ENCODE measurements at regions not wholly inside any gene's neighbourhood (a gene's known extent, or its start where the extent isn't known, plus 50 kb on each side); places are given as distances from the start of the nearest gene placed in this dataset.
"Not testable (repeated sequence)": the region's sequence is repeated elsewhere in the genome, so short reads cannot be mapped to it uniquely, and the experiment has no call there.

- Histone ChIP-seq H3F3A (ENCODE audit: low read length, unreplicated experiment) (no peaks in the 10 kb centered on the region), H3K4me2 (ENCODE audit: low read length) (no peak overlapping the region), H3K9ac (ENCODE audit: low read length) (no peak overlapping the region), H3K27ac (ENCODE audit: low read length) (no peak overlapping the region), H3K4me3 (ENCODE audit: low read length) (no peak overlapping the region), H3K79me2 (ENCODE audit: low read length) (no peaks in the 10 kb centered on the region), H3K4me1 (ENCODE audit: insufficient read depth, low read length) (peaks cover 33% of the 10 kb centered on the region), H3K36me3 (ENCODE audit: low read depth, low read length) (no peaks in the 10 kb centered on the region; the same call in 1 of the 2 replicates), H3K9me3 (ENCODE audit: low read length) (peaks cover 21% of the 10 kb centered on the region), H2AFZ (ENCODE audit: low read length) (peak overlapping the region; percentile 1; the same call in 1 of the 2 replicates), H3K27me3 (ENCODE audit: low read length) (no peaks in the 10 kb centered on the region), H4K20me1 (ENCODE audit: low read length) (no peaks in the 10 kb centered on the region), H3K9me2 (replicated peaks; ENCODE audit: low read length) (no peaks in the 10 kb centered on the region)
- BruUV-seq (replicated peaks), result TSS peak; percentile 87
- TF ChIP-seq EZH2phosphoT487 (IDR thresholded peaks at IDR 0.05; ENCODE audit: borderline replicate concordance, low read length) (no peak), EZH2 (IDR thresholded peaks at IDR 0.05; ENCODE audit: low read length, unreplicated experiment) (no peak), CTCF (conservative IDR thresholded peaks at IDR 0.05; ENCODE audit: low read depth, low read length) (no peak)
- intact Hi-C loops (cut with micrococcal nuclease), result no loop called here
- ChIA-PET CTCF (interaction anchor here (0.9 kb wide), 1 partner anchor 119 kb away, joined by 3 read pairs; no protein-coding TSS in a partner anchor), POLR2A (ENCODE audit: unreplicated experiment) (interaction anchor here (0.6 kb wide), 1 partner anchor 1200 kb away, joined by 4 read pairs; no protein-coding TSS in a partner anchor)
- DNase-seq (peak; percentile 47), ATAC-seq (0 out of 2 replicates have a peak, but pooled peaks have one; percentile 5)
Measured at GRCh38 chr14:61145034-61145902, 135.9 kb downstream of the TMEM30B start.

GRCh38 chr14:61144117-61145033 is 136.8 kb downstream of the TMEM30B start:
- DNase-seq; H3K4me2 ChIP-seq (ENCODE audit: low read length); POLR2A ChIA-PET (ENCODE audit: unreplicated experiment); H3K9ac ChIP-seq (ENCODE audit: low read length); H3K9me2 ChIP-seq (replicated peaks; ENCODE audit: low read length); H3K27ac ChIP-seq (ENCODE audit: low read length); H3F3A ChIP-seq (ENCODE audit: low read length, unreplicated experiment); ATAC-seq; H4K20me1 ChIP-seq (ENCODE audit: low read length); BruUV-seq (replicated peaks); H3K27me3 ChIP-seq (ENCODE audit: low read length); H3K4me3 ChIP-seq (ENCODE audit: low read length); H2AFZ ChIP-seq (ENCODE audit: low read length); intact Hi-C loops (cut with micrococcal nuclease); H3K36me3 ChIP-seq (ENCODE audit: low read depth, low read length); CTCF ChIA-PET; H3K79me2 ChIP-seq (ENCODE audit: low read length): not testable (repeated sequence)
- Histone ChIP-seq H3K9me3 (ENCODE audit: low read length) (peaks cover 21% of the 10 kb centered on the region), H3K4me1 (ENCODE audit: insufficient read depth, low read length) (peaks cover 40% of the 10 kb centered on the region)

GRCh38 chr14:61140872-61141271 is 140.3 kb downstream of the TMEM30B start:
- peak; percentile 95 for DNase-seq
- H3K27ac ChIP-seq (ENCODE audit: low read length), result peak overlapping the region; percentile 53
- no peak overlapping the region for H3K4me3 ChIP-seq (ENCODE audit: low read length)
- intact Hi-C loops (cut with micrococcal nuclease), result no loop called here
- CTCF ChIA-PET, result interaction anchor here (0.5 kb wide), 1 partner anchor 494 kb away, joined by 3 read pairs; no protein-coding TSS in a partner anchor
- peaks cover 26% of the 10 kb centered on the region for H3K4me1 ChIP-seq (ENCODE audit: insufficient read depth, low read length)
- H3K9me2 ChIP-seq (replicated peaks; ENCODE audit: low read length), result no peaks in the 10 kb centered on the region
- no peaks in the 10 kb centered on the region; the same call in 1 of the 2 replicates for H3K36me3 ChIP-seq (ENCODE audit: low read depth, low read length)
- ATAC-seq, result peak; percentile 70
- no peak overlapping the region for H2AFZ ChIP-seq (ENCODE audit: low read length)
- no peaks in the 10 kb centered on the region for H3K79me2 ChIP-seq (ENCODE audit: low read length)
- no peak overlapping the region for H3K9ac ChIP-seq (ENCODE audit: low read length)
- no peak overlapping the region for H3K4me2 ChIP-seq (ENCODE audit: low read length)
- TF ChIP-seq CTCF (conservative IDR thresholded peaks at IDR 0.05; ENCODE audit: low read depth, low read length) (no peak), EZH2 (IDR thresholded peaks at IDR 0.05; ENCODE audit: low read length, unreplicated experiment) (no peak), EZH2phosphoT487 (IDR thresholded peaks at IDR 0.05; ENCODE audit: borderline replicate concordance, low read length) (no peak)
- POLR2A ChIA-PET (ENCODE audit: unreplicated experiment), result no interaction called here
- no TSS peak for BruUV-seq (replicated peaks)
- peaks cover 21% of the 10 kb centered on the region for H3K9me3 ChIP-seq (ENCODE audit: low read length)
- no peaks in the 10 kb centered on the region for H3K27me3 ChIP-seq (ENCODE audit: low read length)
- no peaks in the 10 kb centered on the region for H4K20me1 ChIP-seq (ENCODE audit: low read length)
- H3F3A ChIP-seq (ENCODE audit: low read length, unreplicated experiment), result no peaks in the 10 kb centered on the region

All from PC-3 (cell line).